HEK293T (cell line): ENCODE measurements at regions not wholly inside any gene's neighbourhood (a gene's known extent, or its start where the extent isn't known, plus 50 kb on each side); places are given as distances from the start of the nearest gene placed in this dataset.

Experiments used
- CTCF ChIA-PET: fragments of 350-600 bp; formaldehyde crosslinking; extraction: SDS; loops from one replicate; lab custom pipeline; 2021; ENCODE audit warnings: antibody characterized with exemption, inconsistent platforms; lab: Yijun Ruan, JAX
- POLR2A ChIA-PET: fragments of 350-600 bp; formaldehyde crosslinking; extraction: SDS; loops from one replicate; lab custom pipeline; 2020; ENCODE audit warnings: antibody characterized with exemption, inconsistent platforms; lab: Yijun Ruan, JAX
- DNase-seq: peaks from one replicate; pipeline ENCODE4 v3.0.0; 2012; ENCODE audit warnings: mixed read lengths; ENCODE audit errors: extremely low spot score
- ARNT ChIP-seq: fragments of 450-650 bp; IDR thresholded peaks from 2 replicates; pipeline ENCODE4 v1.6.1; 2017; ENCODE audit warnings: mild to moderate bottlenecking
- BHLHE40 ChIP-seq: fragments of 450-650 bp; IDR thresholded peaks from 2 replicates; pipeline ENCODE4 v1.6.1; 2016; ENCODE audit warnings: mild to moderate bottlenecking, moderate library complexity, borderline replicate concordance
- CTBP1 ChIP-seq: fragments of 450-650 bp; IDR thresholded peaks from 2 replicates; pipeline ENCODE4 v1.6.1; 2016; ENCODE audit warnings: borderline replicate concordance
- ELF4 ChIP-seq: fragments of 450-650 bp; IDR thresholded peaks from 2 replicates; pipeline ENCODE4 v1.6.1; 2017; ENCODE audit warnings: antibody characterized with exemption
- FOXA1 ChIP-seq: fragments of 450-650 bp; IDR thresholded peaks from 2 replicates; pipeline ENCODE4 v1.6.1; 2016; ENCODE audit warnings: mild to moderate bottlenecking
- FOXK2 ChIP-seq: fragments of 450-650 bp; IDR thresholded peaks from 2 replicates; pipeline ENCODE4 v1.6.1; 2016; ENCODE audit warnings: mild to moderate bottlenecking
- FOXM1 ChIP-seq: fragments of 450-650 bp; IDR thresholded peaks from 2 replicates; pipeline ENCODE4 v1.6.1; 2017; ENCODE audit warnings: mild to moderate bottlenecking, borderline replicate concordance
- HDGF ChIP-seq: fragments of 450-650 bp; IDR thresholded peaks from 2 replicates; pipeline ENCODE4 v1.6.1; 2017; ENCODE audit warnings: antibody characterized with exemption, borderline replicate concordance
- L3MBTL2 ChIP-seq: fragments of 450-650 bp; conservative IDR thresholded peaks from 2 replicates; pipeline ENCODE4 v1.6.1; 2016; ENCODE audit warnings: mild to moderate bottlenecking
- LEF1 ChIP-seq: fragments of 450-650 bp; IDR thresholded peaks from 2 replicates; pipeline ENCODE4 v1.6.1; 2017; ENCODE audit warnings: mild to moderate bottlenecking, borderline replicate concordance
- NFRKB ChIP-seq: fragments of 450-650 bp; IDR thresholded peaks from 2 replicates; pipeline ENCODE4 v1.6.1; 2016; ENCODE audit warnings: mild to moderate bottlenecking, moderate library complexity
- SP1 ChIP-seq: fragments of 450-650 bp; IDR thresholded peaks from 2 replicates; pipeline ENCODE4 v1.6.1; 2017
- SUZ12 ChIP-seq: fragments of 450-650 bp; IDR thresholded peaks from 2 replicates; pipeline ENCODE4 v1.6.1; 2016; ENCODE audit warnings: mild to moderate bottlenecking
- TARDBP ChIP-seq: fragments of 450-650 bp; IDR thresholded peaks from 2 replicates; pipeline ENCODE4 v1.6.1; 2016
- ZNF384 ChIP-seq: fragments of 450-650 bp; IDR thresholded peaks from 2 replicates; pipeline ENCODE4 v1.6.1; 2016
- TF ChIP-seq, protein P1 (sequence below): fragments of 450-650 bp; IDR thresholded peaks from 2 replicates; pipeline ENCODE4 v1.6.1; 2016

DNA sequence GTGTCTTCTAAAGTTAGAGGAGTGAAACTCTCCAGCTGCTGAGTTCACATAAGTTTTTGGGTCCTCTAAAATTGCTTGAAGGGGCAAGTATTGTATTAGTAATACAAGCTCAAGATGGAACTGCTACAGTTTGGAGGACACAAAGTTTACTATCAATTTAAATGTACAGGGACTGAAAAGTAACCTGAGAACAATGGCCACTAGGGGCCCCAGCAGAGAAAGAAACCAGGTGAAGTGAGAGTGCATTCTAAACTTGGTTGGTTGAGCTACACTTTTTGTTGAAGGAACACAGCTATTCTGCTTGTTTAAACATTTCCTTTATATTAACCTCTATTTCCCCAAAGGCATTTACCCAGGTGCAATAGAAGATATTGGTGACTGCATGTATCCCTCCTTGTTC, 755.5 kb downstream of the GBE1 start:
- ChIA-PET POLR2A (no interaction called here), CTCF (no interaction called here)
- no peak for DNase-seq
- no peak for TF ChIP-seq FOXK2

GRCh38 chr3:81003817-81004216, 757.6 kb downstream of the GBE1 start:
- DNase-seq, result no peak
- no peak for TF ChIP-seq L3MBTL2
- no peak for TF ChIP-seq NFRKB
- TF ChIP-seq SUZ12, result no peak
- TF ChIP-seq TARDBP, result no peak
- TF ChIP-seq LEF1, result no peak
- no peak for TF ChIP-seq FOXA1
- TF ChIP-seq ZNF384, result no peak
- no peak for TF ChIP-seq BHLHE40
- no peak for TF ChIP-seq CTBP1
- TF ChIP-seq FOXK2, result no peak
- no peak for TF ChIP-seq FOXM1
- no peak for TF ChIP-seq HDGF
- ChIA-PET CTCF (no interaction called here), POLR2A (no interaction called here)

DNA sequence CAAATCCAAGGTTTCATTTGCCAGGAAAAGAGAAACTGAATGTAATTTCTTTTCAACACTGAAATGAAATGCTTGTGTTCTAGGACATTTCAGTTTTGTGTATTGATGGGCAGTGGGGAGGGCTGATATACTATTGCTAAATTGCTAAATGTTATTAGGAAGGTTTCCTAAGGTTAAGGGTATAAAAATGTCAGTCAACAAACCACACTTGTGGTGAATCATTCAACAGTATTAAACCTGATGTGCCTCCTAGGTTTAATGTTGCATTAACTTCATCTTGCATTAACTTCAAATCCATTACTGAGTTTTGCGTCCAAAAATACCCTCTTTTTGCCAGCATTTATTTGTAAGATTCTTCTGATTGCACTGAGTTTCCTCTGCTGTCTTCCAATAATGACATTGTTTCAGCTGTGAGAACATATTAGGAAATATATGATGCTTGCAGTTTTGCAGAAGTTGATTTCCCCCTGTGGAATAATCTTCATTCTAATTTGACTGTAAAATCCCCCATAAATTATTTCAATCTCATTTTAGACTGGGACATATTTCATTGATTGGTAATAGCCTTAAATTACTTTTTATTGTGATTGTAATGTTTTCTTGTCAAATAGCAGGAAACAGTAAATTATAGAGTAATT, 758.3 kb downstream of the GBE1 start:
- TF ChIP-seq FOXK2 (no peak), NFRKB (no peak), ARNT (no peak), LEF1 (no peak)
- TF ChIP-seq, protein P1, sequence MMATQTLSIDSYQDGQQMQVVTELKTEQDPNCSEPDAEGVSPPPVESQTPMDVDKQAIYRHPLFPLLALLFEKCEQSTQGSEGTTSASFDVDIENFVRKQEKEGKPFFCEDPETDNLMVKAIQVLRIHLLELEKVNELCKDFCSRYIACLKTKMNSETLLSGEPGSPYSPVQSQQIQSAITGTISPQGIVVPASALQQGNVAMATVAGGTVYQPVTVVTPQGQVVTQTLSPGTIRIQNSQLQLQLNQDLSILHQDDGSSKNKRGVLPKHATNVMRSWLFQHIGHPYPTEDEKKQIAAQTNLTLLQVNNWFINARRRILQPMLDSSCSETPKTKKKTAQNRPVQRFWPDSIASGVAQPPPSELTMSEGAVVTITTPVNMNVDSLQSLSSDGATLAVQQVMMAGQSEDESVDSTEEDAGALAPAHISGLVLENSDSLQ, result peak; percentile 67
- ChIA-PET POLR2A (no interaction called here), CTCF (no interaction called here)
- DNase-seq, result no peak

DNA sequence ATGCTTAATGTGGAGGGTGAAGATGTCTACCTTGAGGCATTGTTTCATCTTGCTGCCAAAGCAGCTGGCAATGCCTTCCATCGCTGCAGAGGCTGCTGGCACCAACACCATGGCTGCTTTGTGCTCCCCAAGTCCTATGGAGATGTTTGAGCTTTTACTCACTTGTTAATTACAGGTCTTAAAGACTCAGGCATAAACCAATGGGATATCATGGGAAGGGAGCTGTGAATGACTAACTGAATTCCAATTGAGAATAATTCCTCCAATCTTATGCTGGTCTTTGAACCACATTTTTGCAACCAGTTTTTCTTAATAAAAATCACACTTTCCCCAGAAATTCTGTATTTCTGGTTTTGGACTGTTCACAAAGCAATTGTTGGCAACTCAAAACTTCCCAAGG, 762.0 kb downstream of the GBE1 start:
- ChIA-PET POLR2A (no interaction called here), CTCF (no interaction called here)
- TF ChIP-seq CTBP1, result no peak
- no peak for DNase-seq

DNA sequence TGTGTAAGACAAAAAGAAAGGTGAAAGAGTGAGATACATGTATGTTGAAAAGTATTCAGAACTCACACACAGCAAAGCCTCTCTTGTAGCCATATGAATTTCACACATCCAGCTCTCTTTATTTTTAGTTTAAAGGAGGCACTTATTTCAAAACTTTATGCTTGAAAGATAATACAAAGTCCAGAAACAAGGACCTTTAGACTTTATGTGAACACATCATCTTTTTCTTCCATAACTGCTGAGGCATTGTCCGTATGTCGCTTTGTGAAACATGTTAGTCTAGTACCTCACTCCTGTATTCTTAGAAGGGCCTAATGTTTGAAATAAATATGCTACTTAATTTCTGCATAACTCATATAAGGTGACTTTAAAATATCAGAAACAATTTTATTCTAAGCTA, 763.4 kb downstream of the GBE1 start:
- DNase-seq, result no peak
- ChIA-PET POLR2A (no interaction called here), CTCF (no interaction called here)
- TF ChIP-seq LEF1, result no peak
- TF ChIP-seq CTBP1, result no peak
- no peak for TF ChIP-seq L3MBTL2
- no peak for TF ChIP-seq ARNT
- no peak for TF ChIP-seq BHLHE40

GRCh38 chr3:80997622-80998021, 763.8 kb downstream of the GBE1 start:
- TF ChIP-seq HDGF (no peak), BHLHE40 (no peak), FOXA1 (no peak), TARDBP (no peak), NFRKB (no peak), SUZ12 (no peak), SP1 (no peak), LEF1 (no peak), ZNF384 (no peak), FOXM1 (no peak), CTBP1 (no peak), FOXK2 (no peak), ELF4 (no peak), ARNT (no peak), L3MBTL2 (no peak)
- TF ChIP-seq, protein P1, result no peak
- POLR2A ChIA-PET, result no interaction called here
- no peak for DNase-seq
- CTCF ChIA-PET, result no interaction called here

- DNase-seq, result no peak
- ChIA-PET CTCF (no interaction called here), POLR2A (no interaction called here)
- no peak for TF ChIP-seq ARNT
- TF ChIP-seq TARDBP, result no peak
- no peak for TF ChIP-seq FOXK2
- TF ChIP-seq FOXM1, result no peak
- no peak for TF ChIP-seq ZNF384
- TF ChIP-seq HDGF, result no peak
- TF ChIP-seq LEF1, result no peak
- no peak for TF ChIP-seq SUZ12
- TF ChIP-seq, protein P1, result no peak
- TF ChIP-seq SP1, result no peak
- no peak for TF ChIP-seq BHLHE40
These were observed 766.7 kb downstream of the GBE1 start for GRCh38 chr3:80994767-80995166.
